KMS-11 (cell line): ENCODE measurements at regions not wholly inside any gene's neighbourhood (a gene's known extent, or its start where the extent isn't known, plus 50 kb on each side); places are given as distances from the start of the nearest gene placed in this dataset.

Experiments
- H2AFZ ChIP-seq: fragments of 200-600 bp; sonication (generic); 2 replicates; pipeline ENCODE4 v1.6.1; 2016; ENCODE audit warnings: antibody characterized with exemption, mixed run types, low read depth
- H3K27ac ChIP-seq: fragments of 200-600 bp; sonication (generic); 2 replicates; pipeline ENCODE4 v1.6.1; 2016; ENCODE audit warnings: mild to moderate bottlenecking, mixed run types
- H3K27me3 ChIP-seq: fragments of 200-600 bp; sonication (generic); 2 replicates; pipeline ENCODE4 v1.6.1; 2017; ENCODE audit warnings: mild to moderate bottlenecking, low read depth, mixed run types, moderate library complexity; ENCODE audit not compliant: insufficient read depth
- H3K36me3 ChIP-seq: fragments of 200-600 bp; sonication (generic); 2 replicates; pipeline ENCODE4 v1.6.1; 2017; ENCODE audit warnings: mild to moderate bottlenecking, mixed run types; ENCODE audit not compliant: insufficient read depth
- H3K4me1 ChIP-seq: fragments of 200-600 bp; sonication (generic); 2 replicates; pipeline ENCODE4 v1.6.1; 2016; ENCODE audit warnings: mild to moderate bottlenecking, low read depth, mixed run types; ENCODE audit not compliant: poor library complexity, severe bottlenecking
- H3K4me2 ChIP-seq: fragments of 200-600 bp; sonication (generic); 2 replicates; pipeline ENCODE4 v1.7.0; 2016; ENCODE audit warnings: mild to moderate bottlenecking, mixed run types
- H3K4me3 ChIP-seq: fragments of 200-600 bp; sonication (generic); IDR thresholded peaks from 2 replicates; pipeline ENCODE4 v1.6.1; 2017; ENCODE audit warnings: low read depth, low read length, mixed read lengths; ENCODE audit not compliant: insufficient read depth
- H3K79me2 ChIP-seq: fragments of 200-600 bp; sonication (generic); 2 replicates; pipeline ENCODE4 v1.6.1; 2016; ENCODE audit warnings: low read depth, mixed run types; ENCODE audit not compliant: insufficient read depth
- H3K9ac ChIP-seq: fragments of 200-600 bp; sonication (generic); 2 replicates; pipeline ENCODE4 v1.6.1; 2016; ENCODE audit warnings: mild to moderate bottlenecking, mixed run types
- H4K20me1 ChIP-seq: fragments of 200-600 bp; sonication (generic); 2 replicates; pipeline ENCODE4 v1.6.1; 2016; ENCODE audit warnings: mild to moderate bottlenecking, mixed run types; ENCODE audit not compliant: insufficient read depth
- CTCF ChIP-seq: fragments of 200-600 bp; sonication (generic); conservative IDR thresholded peaks from 2 replicates; pipeline ENCODE4 v1.6.1; 2017; ENCODE audit warnings: low read depth, mild to moderate bottlenecking, antibody characterized with exemption, low read length, moderate library complexity, mixed read lengths

GRCh38 chr4:120447774-120448173 is 381.1 kb upstream of the MAD2L1 start:
- no peak overlapping the region for H3K9ac ChIP-seq
- no peak overlapping the region for H3K27ac ChIP-seq
- no peaks in the 10 kb centered on the region for H3K27me3 ChIP-seq
- no peaks in the 10 kb centered on the region for H3K36me3 ChIP-seq
- H3K4me2 ChIP-seq: no peak overlapping the region
- no peaks in the 10 kb centered on the region for H4K20me1 ChIP-seq
- no peak overlapping the region for H2AFZ ChIP-seq
- H3K4me1 ChIP-seq: peaks cover 15% of the 10 kb centered on the region
- no peak for TF ChIP-seq CTCF
- no peak overlapping the region for H3K4me3 ChIP-seq
- no peaks in the 10 kb centered on the region for H3K79me2 ChIP-seq

- peak overlapping the region; percentile 49 for H3K9ac ChIP-seq
- no peak overlapping the region for H3K4me3 ChIP-seq
- no peak overlapping the region for H3K27ac ChIP-seq
- no peaks in the 10 kb centered on the region for H4K20me1 ChIP-seq
- H3K4me2 ChIP-seq: peak overlapping the region; percentile 69
- H3K79me2 ChIP-seq: no peaks in the 10 kb centered on the region
- peak overlapping the region; percentile 79 for H2AFZ ChIP-seq
- no peaks in the 10 kb centered on the region; the same call in 1 of the 2 replicates for H3K27me3 ChIP-seq
- H3K36me3 ChIP-seq: no peaks in the 10 kb centered on the region
- peaks cover 15% of the 10 kb centered on the region for H3K4me1 ChIP-seq
- TF ChIP-seq CTCF: no peak
Observed at GRCh38 chr4:120446051-120446567, 379.5 kb upstream of the MAD2L1 start.

- H3K27me3 ChIP-seq: no peaks in the 10 kb centered on the region; the same call in 1 of the 2 replicates
- TF ChIP-seq CTCF: no peak
- H3K4me2 ChIP-seq: peak overlapping the region; percentile 69
- no peaks in the 10 kb centered on the region for H3K79me2 ChIP-seq
- H4K20me1 ChIP-seq: no peaks in the 10 kb centered on the region
- H3K27ac ChIP-seq: 0 out of 2 replicates have a peak overlapping the region, but pooled peaks have one; percentile 42
- H2AFZ ChIP-seq: peak overlapping the region; percentile 79
- H3K36me3 ChIP-seq: no peaks in the 10 kb centered on the region
- no peak overlapping the region for H3K4me3 ChIP-seq
- peak overlapping the region; percentile 49 for H3K9ac ChIP-seq
- peaks cover 15% of the 10 kb centered on the region for H3K4me1 ChIP-seq
Observed at GRCh38 chr4:120445186-120445585, 378.5 kb upstream of the MAD2L1 start.

- Histone ChIP-seq H3K27ac (no peak overlapping the region), H3K79me2 (no peaks in the 10 kb centered on the region), H3K9ac (no peak overlapping the region), H3K4me2 (no peak overlapping the region), H3K36me3 (no peaks in the 10 kb centered on the region), H3K27me3 (no peaks in the 10 kb centered on the region; the same call in 1 of the 2 replicates), H2AFZ (no peak overlapping the region), H3K4me1 (peaks cover 19% of the 10 kb centered on the region), H4K20me1 (no peaks in the 10 kb centered on the region), H3K4me3 (no peak overlapping the region)
- no peak for TF ChIP-seq CTCF
Observed at GRCh38 chr4:120443116-120443515, 376.5 kb upstream of the MAD2L1 start.
